GM13976 (cell line): ENCODE measurements at regions not wholly inside any gene's neighbourhood (a gene's known extent, or its start where the extent isn't known, plus 50 kb on each side); places are given as distances from the start of the nearest gene placed in this dataset.

Experiments used
- DNase-seq: peaks from one replicate; pipeline ENCODE4 v3.0.0; 2012; ENCODE audit warnings: low spot score
- in situ Hi-C: fragments of 300-500 bp; cut with MboI; formaldehyde crosslinking; loops from one replicate; pipeline ENCODE4 v1.12.0; 2022; ENCODE audit warnings: low sequenced_read_pairs, mixed read lengths, inconsistent platforms; ENCODE audit not compliant: unreplicated experiment
- TF ChIP-seq, protein P1 (sequence below): IDR thresholded peaks from 2 replicates; pipeline ENCODE4 v1.5.1; 2012; ENCODE audit warnings: borderline replicate concordance, mild to moderate bottlenecking; ENCODE audit not compliant: insufficient read depth; ENCODE audit errors: extremely low read depth, missing control alignments, control extremely low read depth

DNA sequence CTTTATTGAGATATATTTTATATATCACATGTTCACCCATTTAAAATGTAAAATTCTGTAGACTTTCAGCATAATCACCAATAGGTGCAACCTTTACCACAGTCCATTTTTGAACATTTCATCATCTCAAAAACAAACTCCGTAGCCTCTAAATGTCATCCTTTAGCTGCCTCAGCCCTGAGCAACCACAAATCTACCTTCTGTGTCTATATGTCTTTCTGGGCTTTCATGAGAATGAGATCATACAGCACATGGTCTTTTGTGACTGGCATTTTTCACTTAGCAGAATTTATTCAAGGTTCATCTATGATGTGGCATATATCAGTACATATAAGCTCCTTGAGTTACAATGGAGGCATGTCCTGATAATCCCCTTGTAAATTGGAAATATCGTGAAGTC is 320.5 kb downstream of the ETS1 start:
- TF ChIP-seq, protein P1, sequence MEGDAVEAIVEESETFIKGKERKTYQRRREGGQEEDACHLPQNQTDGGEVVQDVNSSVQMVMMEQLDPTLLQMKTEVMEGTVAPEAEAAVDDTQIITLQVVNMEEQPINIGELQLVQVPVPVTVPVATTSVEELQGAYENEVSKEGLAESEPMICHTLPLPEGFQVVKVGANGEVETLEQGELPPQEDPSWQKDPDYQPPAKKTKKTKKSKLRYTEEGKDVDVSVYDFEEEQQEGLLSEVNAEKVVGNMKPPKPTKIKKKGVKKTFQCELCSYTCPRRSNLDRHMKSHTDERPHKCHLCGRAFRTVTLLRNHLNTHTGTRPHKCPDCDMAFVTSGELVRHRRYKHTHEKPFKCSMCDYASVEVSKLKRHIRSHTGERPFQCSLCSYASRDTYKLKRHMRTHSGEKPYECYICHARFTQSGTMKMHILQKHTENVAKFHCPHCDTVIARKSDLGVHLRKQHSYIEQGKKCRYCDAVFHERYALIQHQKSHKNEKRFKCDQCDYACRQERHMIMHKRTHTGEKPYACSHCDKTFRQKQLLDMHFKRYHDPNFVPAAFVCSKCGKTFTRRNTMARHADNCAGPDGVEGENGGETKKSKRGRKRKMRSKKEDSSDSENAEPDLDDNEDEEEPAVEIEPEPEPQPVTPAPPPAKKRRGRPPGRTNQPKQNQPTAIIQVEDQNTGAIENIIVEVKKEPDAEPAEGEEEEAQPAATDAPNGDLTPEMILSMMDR: no peak
- in situ Hi-C loops: no loop called here
- no peak for DNase-seq

DNA sequence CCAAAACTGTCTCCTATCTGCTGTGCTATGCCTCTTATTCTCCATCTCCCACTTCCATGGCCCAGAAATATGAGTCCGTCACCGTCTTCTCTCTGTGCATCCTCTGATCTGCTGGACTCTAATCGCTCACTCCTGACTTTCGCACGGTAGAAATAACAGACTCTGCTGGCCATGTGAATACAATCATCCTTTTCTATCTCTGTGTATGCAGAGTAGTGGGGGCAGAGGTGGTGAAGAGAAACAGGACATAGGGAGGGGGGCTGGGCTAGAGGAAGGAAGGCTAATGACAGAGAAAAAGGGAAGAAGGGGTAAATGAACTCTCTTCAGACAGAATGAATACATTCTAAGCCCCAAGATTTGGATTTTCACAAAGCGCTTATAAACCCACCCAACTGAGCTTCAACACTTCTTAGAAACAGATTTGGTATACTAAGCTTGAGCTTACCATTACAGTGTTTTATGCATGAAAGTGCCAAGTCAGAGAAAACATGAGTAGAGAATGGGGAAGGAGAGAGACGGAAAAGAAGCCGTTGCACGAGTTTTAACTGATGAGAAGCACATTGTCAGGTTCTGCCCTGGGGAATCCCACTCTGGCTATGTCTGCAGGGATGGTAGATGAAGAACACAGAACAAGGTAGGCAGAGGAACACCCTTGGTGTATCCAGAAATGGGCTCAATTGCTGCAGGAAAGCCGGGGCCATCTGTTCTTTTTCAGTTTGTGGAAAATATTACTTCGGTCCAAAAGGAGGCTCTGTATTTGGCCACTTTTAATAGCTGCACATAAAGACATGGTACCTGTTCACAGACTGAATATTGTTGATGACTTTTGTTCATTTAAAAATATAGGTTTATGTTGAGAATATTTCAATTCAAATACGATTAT is 324.7 kb downstream of the ETS1 start:
- in situ Hi-C loops: no loop called here
- TF ChIP-seq, protein P1: no peak
- DNase-seq: no peak

DNA sequence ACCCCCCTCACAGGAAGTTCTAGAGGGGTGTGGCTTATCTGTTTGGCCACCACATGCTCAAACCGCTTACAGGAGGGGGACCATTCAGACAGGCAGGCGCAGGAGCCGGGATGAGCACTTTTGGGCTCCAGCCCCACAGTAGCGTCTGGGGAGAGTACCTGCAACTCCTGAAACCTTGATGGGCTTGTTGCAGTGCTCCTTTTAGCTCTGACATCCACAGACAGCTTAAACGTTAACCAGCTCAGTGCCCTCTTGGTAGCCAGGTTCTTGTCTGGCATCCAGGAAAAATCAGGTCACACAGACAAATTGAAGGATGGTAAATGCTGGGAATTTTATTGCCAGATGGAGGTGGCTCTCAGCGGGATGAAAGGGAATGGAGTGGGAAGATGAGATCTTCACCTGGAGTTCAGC is 326.3 kb downstream of the ETS1 start:
- DNase-seq: no peak
- TF ChIP-seq, protein P1: no peak
- in situ Hi-C loops: no loop called here

DNA sequence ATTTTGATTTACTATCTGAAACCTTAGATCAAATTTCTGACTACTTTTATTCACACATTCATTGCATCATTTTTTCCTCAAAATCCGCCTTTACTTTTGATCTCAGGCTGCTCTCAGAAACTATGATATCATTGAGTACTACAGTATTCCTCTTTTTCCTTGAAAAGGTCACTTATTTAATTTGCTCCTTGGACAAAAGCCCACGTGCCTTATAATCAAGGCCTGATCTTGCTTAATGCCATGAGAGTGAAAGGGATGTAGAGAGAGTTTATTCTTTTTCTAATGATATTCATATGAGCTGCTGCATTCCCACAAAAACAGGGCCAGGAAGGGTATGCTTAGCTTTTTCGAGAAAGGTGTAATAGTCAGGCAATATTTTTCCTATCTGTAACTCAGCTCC is 327.0 kb downstream of the ETS1 start:
- TF ChIP-seq, protein P1: no peak
- in situ Hi-C loops: no loop called here
- no peak for DNase-seq

DNA sequence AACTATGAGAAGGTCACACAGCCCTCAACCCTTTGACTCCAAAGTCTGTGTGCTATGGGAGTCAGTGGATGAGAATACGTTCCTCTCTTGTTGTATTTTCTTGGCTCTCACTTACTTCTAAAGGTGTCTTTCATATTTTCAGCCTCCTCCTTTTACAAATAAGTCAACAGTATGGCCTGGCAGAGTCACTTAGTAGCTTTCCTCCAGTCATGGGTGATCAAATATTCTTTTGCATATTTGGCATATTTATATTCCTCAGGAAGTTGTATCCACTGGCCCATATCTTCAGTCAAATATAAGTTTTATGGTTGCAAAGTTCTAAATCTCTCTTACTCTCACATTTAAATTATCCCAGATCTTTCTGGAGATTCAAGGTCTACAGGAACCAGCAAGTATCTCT is 327.5 kb downstream of the ETS1 start:
- TF ChIP-seq, protein P1: no peak
- no peak for DNase-seq
- in situ Hi-C loops: no loop called here

DNA sequence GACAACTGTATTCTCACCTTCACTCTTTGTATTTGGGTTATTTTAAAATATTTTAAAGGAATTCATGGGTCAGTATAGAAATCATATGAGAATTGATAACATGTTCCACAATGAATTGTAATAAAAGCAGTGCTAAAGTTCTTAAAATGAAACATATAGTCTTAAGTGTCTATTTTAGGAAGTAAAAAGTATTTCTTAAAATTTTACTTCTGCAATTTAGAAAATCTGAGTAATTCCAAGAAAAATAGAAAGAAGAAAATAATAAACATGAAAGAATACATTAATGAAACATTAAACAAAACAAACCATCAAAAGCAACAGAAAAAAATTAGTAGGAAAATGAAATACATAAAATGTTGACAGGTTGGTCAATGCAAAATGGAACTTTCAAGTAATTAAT is 332.4 kb downstream of the ETS1 start:
- no peak for DNase-seq
- TF ChIP-seq, protein P1: no peak
- in situ Hi-C loops: no loop called here

DNA sequence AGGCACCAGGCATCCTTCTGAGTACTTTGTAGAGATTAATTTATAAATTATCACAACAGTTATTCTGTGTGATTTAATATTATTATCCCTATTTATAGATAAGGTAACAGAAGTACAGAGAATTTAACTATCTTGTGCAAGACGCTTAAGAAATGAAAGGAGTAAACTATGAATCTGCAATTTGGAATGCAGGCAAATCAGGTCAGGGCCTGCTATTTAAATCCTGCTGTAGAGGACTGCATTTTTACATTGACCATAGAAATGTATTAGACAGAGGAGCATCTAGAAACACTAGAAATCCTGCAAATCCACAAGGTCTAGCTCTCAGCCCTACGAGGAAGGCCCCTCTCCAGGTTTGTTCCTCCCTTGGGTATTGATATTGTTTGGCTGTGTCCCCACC is 336.2 kb downstream of the ETS1 start:
- in situ Hi-C loops: no loop called here
- TF ChIP-seq, protein P1: no peak
- no peak for DNase-seq
